CD4-positive, alpha-beta T cell (primary cell): ENCODE measurements at regions not wholly inside any gene's neighbourhood (a gene's known extent, or its start where the extent isn't known, plus 50 kb on each side); places are given as distances from the start of the nearest gene placed in this dataset.

ENCODE experiments used
- ATAC-seq: fragments of 200-7000 bp; cut with Tn5 transposase; one replicate; pipeline ENCODE4 v1.10.0; 2022; ENCODE audit warnings: mild to moderate bottlenecking; ENCODE audit not compliant: poor library complexity
- CTCF ChIA-PET: fragments of 350-600 bp; sonication (Branson Sonifier 250); formaldehyde crosslinking; loops from one replicate; lab custom pipeline; 2021; ENCODE audit warnings: antibody characterized with exemption, inconsistent platforms; lab: Charles Lee
- POLR2A ChIA-PET: fragments of 350-600 bp; sonication (Branson Sonifier 250); formaldehyde crosslinking; loops from one replicate; lab custom pipeline; 2021; ENCODE audit warnings: antibody characterized with exemption, inconsistent platforms; lab: Charles Lee
- DNase-seq, 14 experiments: peaks; one replicate each; pipeline ENCODE4 v3.0.0-alpha.2; 2013 to 2020; ENCODE audit warnings: mixed read lengths in 2 of 14
- H3K27ac ChIP-seq, 2 donors: one replicate each; pipeline versions ENCODE4 v1.5.1 to v1.7.0; 2013; ENCODE audit warnings: low read length in 2 of 2, low read depth in 1 of 2, mild to moderate bottlenecking in 1 of 2
- H3K27me3 ChIP-seq, 2 experiments: 1 replicate in 1 of 2; 2 replicates in 1 of 2; pipeline versions ENCODE4 v1.6.1 to v1.7.0; 2013; ENCODE audit warnings: low read length in 2 of 2, control low read depth in 1 of 2, mild to moderate bottlenecking in 1 of 2, moderate library complexity in 1 of 2; ENCODE audit not compliant: insufficient read depth in 2 of 2, control insufficient read depth in 1 of 2
- H3K36me3 ChIP-seq: one replicate; pipeline ENCODE4 v1.6.1; 2013; ENCODE audit warnings: low read length, control low read depth; ENCODE audit not compliant: insufficient read depth
- H3K4me1 ChIP-seq: one replicate; pipeline ENCODE4 v1.6.1; 2013; ENCODE audit warnings: low read length, control low read depth; ENCODE audit not compliant: insufficient read depth
- H3K4me3 ChIP-seq: one replicate; pipeline ENCODE4 v1.5.1; 2013; ENCODE audit warnings: mild to moderate bottlenecking, low read length, moderate library complexity
- H3K9me3 ChIP-seq, 2 experiments: 1 replicate in 1 of 2; 2 replicates in 1 of 2; pipeline versions ENCODE4 v1.6.1 to v1.7.0; 2013; ENCODE audit warnings: low read length in 2 of 2, mild to moderate bottlenecking in 2 of 2, control low read depth in 1 of 2, moderate library complexity in 1 of 2; ENCODE audit not compliant: control insufficient read depth in 1 of 2, insufficient read depth in 1 of 2
- H3K27ac Mint-ChIP-seq: one replicate; pipeline ENCODE4 v1.8.0; 2020; ENCODE audit warnings: mixed read lengths
- H3K27me3 Mint-ChIP-seq: one replicate; pipeline ENCODE4 v1.8.0; 2021; ENCODE audit warnings: mixed read lengths
- H3K36me3 Mint-ChIP-seq: one replicate; pipeline ENCODE4 v1.8.0; 2021; ENCODE audit warnings: low read depth, mixed read lengths
- H3K4me1 Mint-ChIP-seq: one replicate; pipeline ENCODE4 v1.8.0; 2021; ENCODE audit warnings: low read depth, mixed read lengths
- H3K4me3 Mint-ChIP-seq: one replicate; pipeline ENCODE4 v1.8.0; 2020; ENCODE audit warnings: mild to moderate bottlenecking, mixed read lengths
- H3K9me3 Mint-ChIP-seq: one replicate; pipeline ENCODE4 v1.8.0; 2020; ENCODE audit warnings: mixed read lengths
- intact Hi-C, 2 experiments: fragments of 100-400 bp; cut with DNase I in 1 of 2; cut with micrococcal nuclease in 1 of 2; formaldehyde crosslinking; loops; one replicate each; pipeline versions ENCODE4 v1.15.1 to v1.9.0; 2023 to 2025; cut with DNase I, micrococcal nuclease
- TF ChIP-seq, protein P1 (sequence below): fragments of 200-600 bp; IDR thresholded peaks from one replicate; pipeline ENCODE4 v1.8.0; 2022; ENCODE audit warnings: antibody characterized with exemption, mild to moderate bottlenecking

GRCh38 chr15:100790786-100791265, 88.8 kb upstream of the ALDH1A3 start:
- DNase-seq (no peak), ATAC-seq (no peak)
- Mint-ChIP-seq H3K4me3 (no peak overlapping the region), H3K36me3 (no peaks in the 10 kb centered on the region), H3K9me3 (no peaks in the 10 kb centered on the region), H3K4me1 (no peaks in the 10 kb centered on the region), H3K27ac (no peak overlapping the region), H3K27me3 (peaks cover 21% of the 10 kb centered on the region)
- Histone ChIP-seq H3K9me3 (peaks cover 0 to 8% of the 10 kb centered on the region in 2 experiments), H3K36me3 (no peaks in the 10 kb centered on the region), H3K4me3 (no peak overlapping the region), H3K27ac (no peak overlapping the region), H3K4me1 (no peaks in the 10 kb centered on the region), H3K27me3 (peaks cover 0 to 7% of the 10 kb centered on the region in 2 experiments)
- TF ChIP-seq, protein P1, sequence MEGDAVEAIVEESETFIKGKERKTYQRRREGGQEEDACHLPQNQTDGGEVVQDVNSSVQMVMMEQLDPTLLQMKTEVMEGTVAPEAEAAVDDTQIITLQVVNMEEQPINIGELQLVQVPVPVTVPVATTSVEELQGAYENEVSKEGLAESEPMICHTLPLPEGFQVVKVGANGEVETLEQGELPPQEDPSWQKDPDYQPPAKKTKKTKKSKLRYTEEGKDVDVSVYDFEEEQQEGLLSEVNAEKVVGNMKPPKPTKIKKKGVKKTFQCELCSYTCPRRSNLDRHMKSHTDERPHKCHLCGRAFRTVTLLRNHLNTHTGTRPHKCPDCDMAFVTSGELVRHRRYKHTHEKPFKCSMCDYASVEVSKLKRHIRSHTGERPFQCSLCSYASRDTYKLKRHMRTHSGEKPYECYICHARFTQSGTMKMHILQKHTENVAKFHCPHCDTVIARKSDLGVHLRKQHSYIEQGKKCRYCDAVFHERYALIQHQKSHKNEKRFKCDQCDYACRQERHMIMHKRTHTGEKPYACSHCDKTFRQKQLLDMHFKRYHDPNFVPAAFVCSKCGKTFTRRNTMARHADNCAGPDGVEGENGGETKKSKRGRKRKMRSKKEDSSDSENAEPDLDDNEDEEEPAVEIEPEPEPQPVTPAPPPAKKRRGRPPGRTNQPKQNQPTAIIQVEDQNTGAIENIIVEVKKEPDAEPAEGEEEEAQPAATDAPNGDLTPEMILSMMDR: no peak
- intact Hi-C loops: no loop called here
- ChIA-PET CTCF (no interaction called here), POLR2A (interaction anchor here (0.7 kb wide), 1 partner anchor 10 kb away, joined by 3 read pairs; no protein-coding TSS in a partner anchor)

- no peaks in the 10 kb centered on the region for H3K36me3 ChIP-seq
- no peaks in the 10 kb centered on the region for H3K4me1 Mint-ChIP-seq
- no peak overlapping the region for H3K4me3 Mint-ChIP-seq
- ATAC-seq (no peak), DNase-seq (no peak)
- H3K27me3 Mint-ChIP-seq: peaks cover 21% of the 10 kb centered on the region
- no peak overlapping the region for H3K27ac Mint-ChIP-seq
- CTCF ChIA-PET: no interaction called here
- TF ChIP-seq, protein P1: no peak
- no peak overlapping the region for H3K27ac ChIP-seq
- peaks cover 3% of the 10 kb centered on the region for H3K9me3 Mint-ChIP-seq
- intact Hi-C loops: no loop called here
- POLR2A ChIA-PET: no interaction called here
- no peaks in the 10 kb centered on the region for H3K9me3 ChIP-seq
- H3K36me3 Mint-ChIP-seq: no peaks in the 10 kb centered on the region
- H3K27me3 ChIP-seq: peaks cover 0 to 7% of the 10 kb centered on the region in 2 experiments
- no peaks in the 10 kb centered on the region for H3K4me1 ChIP-seq
- H3K4me3 ChIP-seq: no peak overlapping the region
Observed at GRCh38 chr15:100794008-100794407, 85.6 kb upstream of the ALDH1A3 start.

- CTCF ChIA-PET: no interaction called here
Observed at GRCh38 chr15:100801256-100801900, 78.3 kb upstream of the ALDH1A3 start.

More at GRCh38 chr15:100801256-100801900, 78.3 kb upstream of the ALDH1A3 start:
- Histone ChIP-seq H3K9me3 (peaks cover 0 to 18% of the 10 kb centered on the region in 2 experiments), H3K4me1 (no peaks in the 10 kb centered on the region), H3K36me3 (no peaks in the 10 kb centered on the region), H3K27me3 (peaks cover 0 to 2% of the 10 kb centered on the region in 2 experiments), H3K27ac (no peak overlapping the region), H3K4me3 (no peak overlapping the region)
- Mint-ChIP-seq H3K4me3 (no peak overlapping the region), H3K4me1 (no peaks in the 10 kb centered on the region), H3K36me3 (no peaks in the 10 kb centered on the region), H3K27me3 (no peaks in the 10 kb centered on the region), H3K9me3 (peaks cover 9% of the 10 kb centered on the region), H3K27ac (no peak overlapping the region)
- ATAC-seq (no peak), DNase-seq (no peak)
- POLR2A ChIA-PET: no interaction called here
- intact Hi-C loops: no loop called here
- TF ChIP-seq, protein P1: no peak
